ENCODE measurements at regions not wholly inside any gene's neighbourhood (a gene's known extent, or its start where the extent isn't known, plus 50 kb on each side); places are given as distances from the start of the nearest gene placed in this dataset.

DNA sequence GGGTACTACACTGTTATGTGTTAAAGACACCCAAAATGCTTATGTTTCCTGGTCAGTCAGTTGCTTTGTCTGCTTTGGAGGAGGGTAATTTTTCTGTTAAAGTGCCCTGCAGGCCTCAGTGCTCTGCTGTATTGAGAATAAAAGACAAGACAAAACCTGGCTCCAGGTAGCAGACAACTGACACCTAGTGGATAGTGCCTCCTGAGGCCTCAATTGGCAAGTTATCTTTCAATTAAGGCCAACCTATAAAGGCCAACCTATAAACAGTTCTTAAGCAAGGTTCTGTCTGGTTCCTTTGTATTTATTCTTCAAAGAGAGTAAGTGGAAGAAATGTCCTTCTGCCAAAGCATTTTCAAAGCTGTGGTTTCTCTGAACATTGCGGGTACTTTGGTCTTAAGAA lies 773.8 kb downstream of the MECOM start:
- Histone ChIP-seq H3K9me2 (ENCODE audit: insufficient read depth) (no peaks in the 10 kb centered on the region), H3K4me2 (ENCODE audit: unreplicated experiment) (no peak overlapping the region), H3K4me1 (ENCODE audit: insufficient read depth) (peaks cover 11% of the 10 kb centered on the region), H3K9me3 (ENCODE audit: low read depth) (no peaks in the 10 kb centered on the region), H4K20me1 (ENCODE audit: insufficient read depth) (no peaks in the 10 kb centered on the region), H3K4me3 (no peak overlapping the region), H3K79me2 (ENCODE audit: insufficient read depth) (no peaks in the 10 kb centered on the region), H3K36me3 (ENCODE audit: low read depth) (no peaks in the 10 kb centered on the region), H3K9ac (no peak overlapping the region), H3K27me3 (replicated peaks; ENCODE audit: insufficient read depth) (no peaks in the 10 kb centered on the region), H3F3A (ENCODE audit: insufficient read depth) (peaks cover 10% of the 10 kb centered on the region), H3K27ac (no peak overlapping the region), H2AFZ (no peak overlapping the region)
- DNase-seq = no peak
- in situ Hi-C loops (cut with MboI) = no loop called here
- 92 to 95% methylated on average over 1 of the region's 1 CpG for WGBS, 2 experiments (ENCODE audit: low coverage in 1 of 2, low lambda C conversion rate in 2 of 2, missing lambda C conversion rate in 2 of 2)
- no peak for TF ChIP-seq EZH2 (IDR thresholded peaks at IDR 0.05; ENCODE audit: insufficient read depth, poor library complexity, severe bottlenecking)
- no peak for TF ChIP-seq EZH2phosphoT487 (IDR thresholded peaks at IDR 0.05; ENCODE audit: insufficient read depth, low read depth)

DNA sequence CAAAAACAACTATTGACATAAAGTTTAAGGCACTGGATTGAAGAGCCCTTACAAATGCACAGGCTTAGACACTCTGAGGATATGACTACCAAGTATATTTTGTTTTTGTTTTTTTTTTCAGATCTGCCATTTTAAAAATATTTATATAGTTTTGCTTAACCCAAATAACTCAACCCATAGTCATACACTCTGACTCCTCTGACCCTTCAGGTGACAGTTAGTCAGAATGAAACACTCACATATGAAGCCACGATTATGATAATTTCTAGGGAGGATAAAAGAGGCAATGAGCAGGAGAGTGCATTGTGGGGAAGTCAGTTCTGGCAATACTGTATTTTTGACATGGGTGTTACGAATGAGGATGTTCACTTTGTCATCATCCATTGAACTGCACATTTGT lies 774.7 kb downstream of the MECOM start:
- Histone ChIP-seq H3K4me1 (ENCODE audit: insufficient read depth) (peaks cover 20% of the 10 kb centered on the region), H3K4me2 (ENCODE audit: unreplicated experiment) (no peak overlapping the region), H3K9me3 (ENCODE audit: low read depth) (no peaks in the 10 kb centered on the region), H3F3A (ENCODE audit: insufficient read depth) (peaks cover 19% of the 10 kb centered on the region), H3K36me3 (ENCODE audit: low read depth) (no peaks in the 10 kb centered on the region), H3K27ac (no peak overlapping the region), H4K20me1 (ENCODE audit: insufficient read depth) (no peaks in the 10 kb centered on the region), H3K79me2 (ENCODE audit: insufficient read depth) (no peaks in the 10 kb centered on the region), H3K27me3 (replicated peaks; ENCODE audit: insufficient read depth) (no peaks in the 10 kb centered on the region), H3K9ac (no peak overlapping the region), H3K4me3 (no peak overlapping the region), H3K9me2 (ENCODE audit: insufficient read depth) (no peaks in the 10 kb centered on the region), H2AFZ (peak overlapping the region; percentile 43)
- WGBS, 2 experiments (ENCODE audit: low coverage in 1 of 2, low lambda C conversion rate in 2 of 2, missing lambda C conversion rate in 2 of 2) = 47 to 50% methylated on average over 2 of the region's 2 CpGs
- TF ChIP-seq EZH2phosphoT487 (IDR thresholded peaks at IDR 0.05; ENCODE audit: insufficient read depth, low read depth) = no peak
- TF ChIP-seq EZH2 (IDR thresholded peaks at IDR 0.05; ENCODE audit: insufficient read depth, poor library complexity, severe bottlenecking) = no peak
- DNase-seq = no peak
- in situ Hi-C loops (cut with MboI) = no loop called here

DNA sequence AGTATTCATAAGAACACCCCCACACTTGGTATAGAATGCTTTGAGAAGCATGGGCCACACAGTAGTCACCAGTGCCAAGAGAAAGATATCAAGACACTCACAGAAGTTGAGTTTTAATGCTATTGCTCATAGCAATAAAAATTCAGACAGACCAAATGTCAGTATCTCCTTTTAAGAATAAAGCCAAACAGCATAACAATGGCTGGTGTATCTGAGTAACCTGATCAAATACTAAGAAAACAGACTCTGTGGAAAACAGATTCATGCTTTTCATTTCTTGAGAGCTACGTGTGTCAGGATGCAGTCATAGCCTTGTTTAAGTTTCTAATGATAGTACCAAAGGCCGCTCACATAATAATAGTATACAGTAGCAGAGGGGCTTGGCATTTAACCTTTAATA lies 778.5 kb downstream of the MECOM start:
- no peaks in the 10 kb centered on the region for H3K27me3 ChIP-seq (replicated peaks; ENCODE audit: insufficient read depth)
- H3K79me2 ChIP-seq (ENCODE audit: insufficient read depth) = no peaks in the 10 kb centered on the region
- in situ Hi-C loops (cut with MboI) = no loop called here
- DNase-seq = peak; percentile 75
- no peaks in the 10 kb centered on the region for H3K36me3 ChIP-seq (ENCODE audit: low read depth)
- no peaks in the 10 kb centered on the region for H3K9me2 ChIP-seq (ENCODE audit: insufficient read depth)
- TF ChIP-seq EZH2 (IDR thresholded peaks at IDR 0.05; ENCODE audit: insufficient read depth, poor library complexity, severe bottlenecking) (no peak), EZH2phosphoT487 (IDR thresholded peaks at IDR 0.05; ENCODE audit: insufficient read depth, low read depth) (no peak)
- 42 to 44% methylated on average over 2 of the region's 2 CpGs for WGBS, 2 experiments (ENCODE audit: low coverage in 1 of 2, low lambda C conversion rate in 2 of 2, missing lambda C conversion rate in 2 of 2)
- H3K4me3 ChIP-seq = peak overlapping the region; percentile 15; the same call in 1 of the 2 replicates
- H4K20me1 ChIP-seq (ENCODE audit: insufficient read depth) = no peaks in the 10 kb centered on the region
- H3K4me1 ChIP-seq (ENCODE audit: insufficient read depth) = peaks cover 31% of the 10 kb centered on the region
- peak overlapping the region; percentile 44 for H3K4me2 ChIP-seq (ENCODE audit: unreplicated experiment)
- H3F3A ChIP-seq (ENCODE audit: insufficient read depth) = peaks cover 19% of the 10 kb centered on the region
- peak overlapping the region; percentile 49 for H3K9ac ChIP-seq
- H2AFZ ChIP-seq = no peak overlapping the region
- no peaks in the 10 kb centered on the region for H3K9me3 ChIP-seq (ENCODE audit: low read depth)
- H3K27ac ChIP-seq = peak overlapping the region; percentile 83

DNA sequence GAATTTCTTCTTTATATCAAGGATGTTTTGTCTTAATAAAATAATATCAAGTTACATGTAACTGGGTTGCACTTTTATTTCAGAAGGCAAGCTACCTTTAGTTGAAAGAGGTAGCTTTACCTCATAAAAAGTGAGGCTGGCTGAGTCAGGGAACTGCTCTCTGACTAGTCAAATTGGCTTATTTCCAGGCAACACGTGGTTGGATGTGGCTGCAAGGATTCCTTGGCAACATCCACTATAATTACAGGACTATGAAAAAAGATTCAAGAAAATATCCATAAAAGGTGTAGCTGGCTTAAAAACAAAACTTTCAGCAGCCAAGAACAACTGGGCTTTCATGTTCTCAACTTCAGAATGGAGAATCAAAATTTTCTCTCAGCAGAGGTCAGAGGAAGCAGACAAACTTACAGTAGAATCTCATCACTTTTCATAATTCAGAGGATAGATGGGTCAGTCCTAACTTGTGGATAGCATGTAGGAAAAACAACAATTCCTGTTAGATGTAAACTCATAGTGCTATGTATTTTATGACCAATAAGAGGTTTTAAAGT lies 779.1 kb downstream of the MECOM start:
- peaks cover 31% of the 10 kb centered on the region for H3K4me1 ChIP-seq (ENCODE audit: insufficient read depth)
- in situ Hi-C loops (cut with MboI) = no loop called here
- 0% methylated on average over 1 of the region's 1 CpG for WGBS, 2 experiments (ENCODE audit: low coverage in 1 of 2, low lambda C conversion rate in 2 of 2, missing lambda C conversion rate in 2 of 2)
- peak overlapping the region; percentile 49 for H3K9ac ChIP-seq
- H2AFZ ChIP-seq = no peak overlapping the region
- H3K9me2 ChIP-seq (ENCODE audit: insufficient read depth) = no peaks in the 10 kb centered on the region
- DNase-seq = peak; percentile 93
- peaks cover 19% of the 10 kb centered on the region for H3F3A ChIP-seq (ENCODE audit: insufficient read depth)
- H3K9me3 ChIP-seq (ENCODE audit: low read depth) = no peaks in the 10 kb centered on the region
- H4K20me1 ChIP-seq (ENCODE audit: insufficient read depth) = no peaks in the 10 kb centered on the region
- H3K4me2 ChIP-seq (ENCODE audit: unreplicated experiment) = peak overlapping the region; percentile 44
- no peaks in the 10 kb centered on the region for H3K27me3 ChIP-seq (replicated peaks; ENCODE audit: insufficient read depth)
- no peaks in the 10 kb centered on the region for H3K79me2 ChIP-seq (ENCODE audit: insufficient read depth)
- peak overlapping the region; percentile 15; the same call in 1 of the 2 replicates for H3K4me3 ChIP-seq
- no peaks in the 10 kb centered on the region for H3K36me3 ChIP-seq (ENCODE audit: low read depth)
- TF ChIP-seq EZH2 (IDR thresholded peaks at IDR 0.05; ENCODE audit: insufficient read depth, poor library complexity, severe bottlenecking) = no peak
- H3K27ac ChIP-seq = peak overlapping the region; percentile 83

DNA sequence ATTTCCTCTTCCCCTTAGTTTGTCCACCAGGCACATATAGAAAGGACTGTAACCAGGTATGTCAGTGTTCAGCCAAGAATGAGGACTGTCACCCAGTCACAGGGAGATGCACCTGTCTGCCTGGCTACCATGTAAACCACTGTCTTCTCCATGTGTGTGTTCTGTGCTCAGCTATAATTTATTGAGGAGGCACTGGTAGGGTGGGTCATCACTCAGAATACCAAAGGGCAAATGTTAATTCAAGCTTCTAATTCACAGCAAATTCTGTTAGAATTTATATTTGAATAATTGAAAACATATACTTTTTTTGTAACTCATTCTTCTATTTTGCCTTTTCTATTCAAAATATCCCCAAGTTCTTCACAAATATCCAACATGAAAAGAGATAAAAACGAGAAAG lies 780.4 kb downstream of the MECOM start:
- TF ChIP-seq EZH2phosphoT487 (IDR thresholded peaks at IDR 0.05; ENCODE audit: insufficient read depth, low read depth) = no peak
- TF ChIP-seq EZH2 (IDR thresholded peaks at IDR 0.05; ENCODE audit: insufficient read depth, poor library complexity, severe bottlenecking) = no peak
- Histone ChIP-seq H3K4me3 (no peak overlapping the region), H3K9me3 (ENCODE audit: low read depth) (no peaks in the 10 kb centered on the region), H4K20me1 (ENCODE audit: insufficient read depth) (no peaks in the 10 kb centered on the region), H3K36me3 (ENCODE audit: low read depth) (no peaks in the 10 kb centered on the region), H3K27me3 (replicated peaks; ENCODE audit: insufficient read depth) (no peaks in the 10 kb centered on the region), H3K4me2 (ENCODE audit: unreplicated experiment) (no peak overlapping the region), H3K9ac (no peak overlapping the region), H3K4me1 (ENCODE audit: insufficient read depth) (peaks cover 41% of the 10 kb centered on the region), H3K79me2 (ENCODE audit: insufficient read depth) (no peaks in the 10 kb centered on the region), H3K9me2 (ENCODE audit: insufficient read depth) (no peaks in the 10 kb centered on the region), H2AFZ (no peak overlapping the region), H3K27ac (no peak overlapping the region), H3F3A (ENCODE audit: insufficient read depth) (peaks cover 25% of the 10 kb centered on the region)
- in situ Hi-C loops (cut with MboI) = no loop called here
- DNase-seq = no peak
- WGBS, 2 experiments (ENCODE audit: low coverage in 1 of 2, low lambda C conversion rate in 2 of 2, missing lambda C conversion rate in 2 of 2) = 56 to 64% methylated on average over 1 of the region's 1 CpG

Data from GM23248 (cell line).